GM12878 (cell line): ENCODE measurements at regions not wholly inside any gene's neighbourhood (a gene's known extent, or its start where the extent isn't known, plus 50 kb on each side); places are given as distances from the start of the nearest gene placed in this dataset.

ENCODE experiments used
- ATAC-seq: fragments of 200-7000 bp; cut with Tn5 transposase; 3 replicates; pipeline ENCODE4 v1.9.1; 2020; ENCODE audit warnings: mild to moderate bottlenecking, moderate library complexity
- BruUV-seq: library from RNA; stranded (reverse); fragments of 400-500 nt; replicated peaks from 2 replicates; lab custom pipeline; 2021; lab: Mats Ljungman, UMichigan
- CTCF ChIA-PET: fragments of 300-600 bp; sonication (Branson Sonifier 250); formaldehyde crosslinking; extraction: SDS; loops from one replicate; lab custom pipeline; 2021; ENCODE audit warnings: inconsistent platforms; lab: Yijun Ruan, JAX
- POLR2A ChIA-PET: fragments of 350-600 bp; formaldehyde crosslinking; extraction: SDS; loops from one replicate; lab custom pipeline; 2021; ENCODE audit warnings: inconsistent platforms; lab: Charles Lee
- RAD21 ChIA-PET: fragments of 300-600 bp; sonication (Branson Sonifier 250); formaldehyde crosslinking; loops from one replicate; lab custom pipeline; 2023; ENCODE audit warnings: antibody characterized with exemption; ENCODE audit not compliant: unreplicated experiment; lab: Charles Lee
- SMC1A ChIA-PET: fragments of 300-600 bp; sonication (Branson Sonifier 250); formaldehyde crosslinking; loops from one replicate; lab custom pipeline; 2023; ENCODE audit not compliant: unreplicated experiment, uncharacterized antibody; lab: Charles Lee
- DNase-seq: peaks from one replicate; pipeline ENCODE4 v3.0.0-alpha.2; 2011; ENCODE audit warnings: low read depth, low spot score
- FAIRE-seq: peaks from 3 replicates; lab custom pipeline; 2011; peaks lifted over from hg19 to GRCh38; lab: Jason Lieb, UNC
- H2AFZ ChIP-seq: 2 replicates; pipeline ENCODE4 v1.6.0; 2011; ENCODE audit warnings: low read depth, low read length, control low read depth; ENCODE audit not compliant: control insufficient read depth
- H3K27ac ChIP-seq: 2 replicates; pipeline ENCODE4 v1.5.1; 2011; ENCODE audit warnings: control low read depth; ENCODE audit not compliant: control insufficient read depth, insufficient read depth
- H3K27me3 ChIP-seq, 2 experiments: replicated peaks in 1 of 2; 2 replicates each; pipeline versions ENCODE4 v1.6.0 to v1.6.1; 2011; ENCODE audit warnings: low read length in 1 of 2; ENCODE audit not compliant: control insufficient read depth in 2 of 2, insufficient read depth in 2 of 2
- H3K36me3 ChIP-seq, 2 experiments: 2 replicates each; pipeline ENCODE4 v1.5.1; 2011; ENCODE audit warnings: low read length in 1 of 2; ENCODE audit not compliant: control insufficient read depth in 2 of 2, insufficient read depth in 2 of 2
- H3K4me1 ChIP-seq: 2 replicates; pipeline ENCODE4 v1.6.1; 2011; ENCODE audit warnings: mild to moderate bottlenecking, low read length, moderate library complexity, mixed read lengths; ENCODE audit not compliant: control insufficient read depth, insufficient read depth
- H3K4me2 ChIP-seq: 2 replicates; pipeline ENCODE4 v1.6.0; 2011; ENCODE audit warnings: control low read depth; ENCODE audit not compliant: control insufficient read depth, insufficient read depth
- H3K4me3 ChIP-seq: fragments of 200-600 bp; sonication (generic); 2 replicates; pipeline ENCODE4 v1.5.1; 2016
- H3K79me2 ChIP-seq: 2 replicates; pipeline ENCODE4 v1.6.0; 2011; ENCODE audit warnings: low read length; ENCODE audit not compliant: control insufficient read depth, insufficient read depth
- H3K9ac ChIP-seq: 2 replicates; pipeline ENCODE4 v1.8.0; 2011; ENCODE audit warnings: low read length, control low read depth, mixed read lengths; ENCODE audit not compliant: control insufficient read depth, insufficient read depth
- H3K9me3 ChIP-seq: replicated peaks from 3 replicates; pipeline ENCODE4 v1.5.1; 2011; ENCODE audit warnings: mild to moderate bottlenecking, low read length; ENCODE audit not compliant: control insufficient read depth, insufficient read depth
- H4K20me1 ChIP-seq: 2 replicates; pipeline ENCODE4 v1.6.0; 2011; ENCODE audit not compliant: control insufficient read depth, insufficient read depth
- ATF2 ChIP-seq: IDR thresholded peaks from 2 replicates; pipeline ENCODE4 v1.6.1; 2012; ENCODE audit warnings: low read length, inconsistent platforms
- BCLAF1 ChIP-seq: fragments of 450-650 bp; IDR thresholded peaks from 2 replicates; pipeline ENCODE4 v1.6.1; 2017; ENCODE audit warnings: antibody characterized with exemption, mild to moderate bottlenecking, moderate library complexity
- CREM ChIP-seq: IDR thresholded peaks from 2 replicates; pipeline ENCODE4 v1.6.1; 2014; ENCODE audit warnings: antibody characterized with exemption, low read depth
- GABPA ChIP-seq: IDR thresholded peaks from 2 replicates; pipeline ENCODE4 v1.6.1; 2014; ENCODE audit warnings: antibody characterized with exemption, low read depth, mild to moderate bottlenecking, inconsistent platforms
- HDGF ChIP-seq: fragments of 450-650 bp; IDR thresholded peaks from 2 replicates; pipeline ENCODE4 v1.6.1; 2016; ENCODE audit warnings: antibody characterized with exemption
- LARP7 ChIP-seq: fragments of 450-650 bp; IDR thresholded peaks from 2 replicates; pipeline ENCODE4 v1.6.1; 2017; ENCODE audit warnings: mild to moderate bottlenecking
- NR2F1 ChIP-seq: fragments of 450-650 bp; conservative IDR thresholded peaks from 2 replicates; pipeline ENCODE4 v1.6.1; 2017; ENCODE audit warnings: mild to moderate bottlenecking
- SPI1 ChIP-seq: IDR thresholded peaks from 2 replicates; pipeline ENCODE4 v1.6.1; 2011; ENCODE audit warnings: low read depth, mild to moderate bottlenecking, low read length, moderate library complexity, borderline replicate concordance; ENCODE audit not compliant: insufficient read depth
- WGBS: methylation state at CpG from one replicate; pipeline ENCODE4 v1.1.6; 2016; ENCODE audit warnings: low lambda C conversion rate; ENCODE audit not compliant: insufficient replicate concordance, insufficient coverage; ENCODE audit errors: missing lambda C conversion rate; 5-methylcytosine and 5-hydroxymethylcytosine counted together
- in situ Hi-C: fragments of 300-500 bp; cut with MboI; formaldehyde crosslinking; loops from 9 replicates; pipeline ENCODE4 v1.14.3; 2018; ENCODE audit warnings: mixed read lengths
- intact Hi-C: fragments of 100-400 bp; cut with micrococcal nuclease; formaldehyde crosslinking; loops from one replicate; pipeline ENCODE4 v1.14.2; 2022; ENCODE audit not compliant: unreplicated experiment

- Histone ChIP-seq H3K9ac (no peak overlapping the region), H3K4me3 (no peak overlapping the region), H3K36me3 (no peaks in the 10 kb centered on the region), H3K27ac (no peak overlapping the region), H3K4me2 (no peak overlapping the region), H2AFZ (no peak overlapping the region), H3K9me3 (no peaks in the 10 kb centered on the region), H3K79me2 (no peaks in the 10 kb centered on the region), H4K20me1 (no peaks in the 10 kb centered on the region), H3K4me1 (no peaks in the 10 kb centered on the region)
- intact Hi-C loops, result loop anchor here (10.0 kb wide), 1 partner anchor 149 kb away; no protein-coding TSS in a partner anchor
- in situ Hi-C loops, result no loop called here
- no peak for DNase-seq
- BruUV-seq, result no TSS peak
- CTCF ChIA-PET, result no interaction called here
- ATAC-seq, result no peak
- RAD21 ChIA-PET, result no interaction called here
- no peak for FAIRE-seq
- POLR2A ChIA-PET, result no interaction called here
- TF ChIP-seq NR2F1, result no peak
- TF ChIP-seq, all 136 proteins: peak for 0
- 48% methylated on average over 8 of the region's 8 CpGs for WGBS
- SMC1A ChIA-PET, result no interaction called here
- no peaks in the 10 kb centered on the region; a peak in 1 of 4 replicates for H3K27me3 ChIP-seq
These were observed 190.2 kb downstream of the ERCC6L2 start for GRCh38 chr9:96065482-96066251.

- ChIA-PET SMC1A (no interaction called here), CTCF (no interaction called here), RAD21 (no interaction called here), POLR2A (no interaction called here)
- H3K4me1 ChIP-seq, result no peaks in the 10 kb centered on the region
- 32% methylated on average over 7 of the region's 7 CpGs for WGBS
- no peak overlapping the region for H3K4me3 ChIP-seq
- DNase-seq, result no peak
- no peak overlapping the region for H3K27ac ChIP-seq
- BruUV-seq, result no TSS peak
- H3K36me3 ChIP-seq, result no peaks in the 10 kb centered on the region
- no peak overlapping the region for H3K9ac ChIP-seq
- no peaks in the 10 kb centered on the region; a peak in 1 of 4 replicates for H3K27me3 ChIP-seq
- H2AFZ ChIP-seq, result no peak overlapping the region
- ATAC-seq, result no peak
- intact Hi-C loops, result loop anchor here (10.0 kb wide), 1 partner anchor 150 kb away; no protein-coding TSS in a partner anchor
- H3K79me2 ChIP-seq, result no peaks in the 10 kb centered on the region
- in situ Hi-C loops, result no loop called here
- FAIRE-seq, result no peak
- H3K4me2 ChIP-seq, result no peak overlapping the region
- H4K20me1 ChIP-seq, result no peaks in the 10 kb centered on the region
- H3K9me3 ChIP-seq, result no peaks in the 10 kb centered on the region
- TF ChIP-seq LARP7, result no peak
- no peak for TF ChIP-seq GABPA
- no peak for TF ChIP-seq BCLAF1
- no peak for TF ChIP-seq HDGF
- no peak for TF ChIP-seq CREM
- no peak for TF ChIP-seq ATF2
- TF ChIP-seq SPI1, result no peak
These were observed 189.5 kb downstream of the ERCC6L2 start for GRCh38 chr9:96064826-96065481.
